ENCODE measurements at regions not wholly inside any gene's neighbourhood (a gene's known extent, or its start where the extent isn't known, plus 50 kb on each side); places are given as distances from the start of the nearest gene placed in this dataset.

GRCh38 chr7:79684384-79684783, 230.9 kb upstream of the MAGI2 start:
- ATAC-seq (ENCODE audit: low FRiP score) (no peak), DNase-seq (ENCODE audit: low spot score) (no peak)
- TF ChIP-seq CTCF (IDR thresholded peaks at IDR 0.05): no peak

GRCh38 chr7:79683916-79684315, 230.4 kb upstream of the MAGI2 start:
- no peak for DNase-seq (ENCODE audit: low spot score)
- TF ChIP-seq CTCF (IDR thresholded peaks at IDR 0.05): no peak
- no peak for ATAC-seq (ENCODE audit: low FRiP score)

GRCh38 chr7:79683185-79683890, 229.9 kb upstream of the MAGI2 start:
- no peak for ATAC-seq (ENCODE audit: low FRiP score)
- no peak for DNase-seq (ENCODE audit: low spot score)
- no peak for TF ChIP-seq CTCF (IDR thresholded peaks at IDR 0.05)

GRCh38 chr7:79681454-79681853, 228.0 kb upstream of the MAGI2 start:
- DNase-seq (ENCODE audit: low spot score): no peak
- no peak for TF ChIP-seq CTCF (IDR thresholded peaks at IDR 0.05)
- no peak for ATAC-seq (ENCODE audit: low FRiP score)

- DNase-seq (ENCODE audit: low spot score) (no peak), ATAC-seq (ENCODE audit: low FRiP score) (no peak)
- no peak for TF ChIP-seq CTCF (IDR thresholded peaks at IDR 0.05)
Observed at GRCh38 chr7:79673969-79674368, 220.5 kb upstream of the MAGI2 start.

- ATAC-seq (ENCODE audit: low FRiP score) (no peak), DNase-seq (ENCODE audit: low spot score) (no peak)
- TF ChIP-seq CTCF (IDR thresholded peaks at IDR 0.05): no peak
Observed at GRCh38 chr7:79673421-79673820, 220.0 kb upstream of the MAGI2 start.

- DNase-seq (ENCODE audit: low spot score): no peak
- TF ChIP-seq CTCF (IDR thresholded peaks at IDR 0.05): no peak
- peak; percentile 54 for ATAC-seq (ENCODE audit: low FRiP score)
Observed at GRCh38 chr7:79668292-79668691, 214.8 kb upstream of the MAGI2 start.

Measured in omental fat pad (tissue), 3 donors.